ENCODE measurements at regions not wholly inside any gene's neighbourhood (a gene's known extent, or its start where the extent isn't known, plus 50 kb on each side); places are given as distances from the start of the nearest gene placed in this dataset.

GRCh38 chr5:21212026-21212425 is 1224.0 kb upstream of the CDH18 start:
- Histone ChIP-seq H3K4me3 (no peak overlapping the region), H3K27ac (no peak overlapping the region)

- Histone ChIP-seq H3K4me3 (no peak overlapping the region), H3K27ac (no peak overlapping the region)
Measured at GRCh38 chr5:21209409-21209808, 1221.4 kb upstream of the CDH18 start.

GRCh38 chr5:21199087-21199486 is 1211.1 kb upstream of the CDH18 start:
- H3K27ac ChIP-seq = no peak overlapping the region

GRCh38 chr5:21195145-21195544 is 1207.1 kb upstream of the CDH18 start:
- H3K4me3 ChIP-seq = no peak overlapping the region
- H3K27ac ChIP-seq = no peak overlapping the region

More at GRCh38 chr5:21199087-21199486, 1211.1 kb upstream of the CDH18 start:
- H3K4me3 ChIP-seq = no peak overlapping the region

- no peak overlapping the region for H3K27ac ChIP-seq
Measured at GRCh38 chr5:21185536-21185935, 1197.5 kb upstream of the CDH18 start.

GRCh38 chr5:21184581-21184980 is 1196.6 kb upstream of the CDH18 start:
- Histone ChIP-seq H3K4me3 (no peak overlapping the region), H3K27ac (no peak overlapping the region)

More at GRCh38 chr5:21185536-21185935, 1197.5 kb upstream of the CDH18 start:
- H3K4me3 ChIP-seq = no peak overlapping the region

- no peak overlapping the region for H3K27ac ChIP-seq
- no peak overlapping the region for H3K4me3 ChIP-seq
Measured at GRCh38 chr5:21181609-21182125, 1193.7 kb upstream of the CDH18 start.

GRCh38 chr5:21173526-21173925 is 1185.5 kb upstream of the CDH18 start:
- H3K27ac ChIP-seq = no peak overlapping the region
- H3K4me3 ChIP-seq = no peak overlapping the region

GRCh38 chr5:21173036-21173435 is 1185.0 kb upstream of the CDH18 start:
- Histone ChIP-seq H3K27ac (no peak overlapping the region), H3K4me3 (no peak overlapping the region)

- Histone ChIP-seq H3K27ac (no peak overlapping the region), H3K4me3 (no peak overlapping the region)
Measured at GRCh38 chr5:21171038-21171437, 1183.0 kb upstream of the CDH18 start.

GRCh38 chr5:21168557-21168956 is 1180.6 kb upstream of the CDH18 start:
- Histone ChIP-seq H3K4me3 (no peak overlapping the region), H3K27ac (no peak overlapping the region)

GRCh38 chr5:21165344-21165743 is 1177.3 kb upstream of the CDH18 start:
- no peak overlapping the region for H3K4me3 ChIP-seq

GRCh38 chr5:21164425-21164824 is 1176.4 kb upstream of the CDH18 start:
- no peak overlapping the region for H3K4me3 ChIP-seq
- H3K27ac ChIP-seq = no peak overlapping the region

More at GRCh38 chr5:21165344-21165743, 1177.3 kb upstream of the CDH18 start:
- no peak overlapping the region for H3K27ac ChIP-seq

- H3K4me3 ChIP-seq = no peak overlapping the region
- H3K27ac ChIP-seq = no peak overlapping the region
Measured at GRCh38 chr5:21159510-21160059, 1171.6 kb upstream of the CDH18 start.

- Histone ChIP-seq H3K4me3 (no peak overlapping the region), H3K27ac (no peak overlapping the region)
Measured at GRCh38 chr5:21154526-21154925, 1166.5 kb upstream of the CDH18 start.

- no peak overlapping the region for H3K4me3 ChIP-seq
Measured at GRCh38 chr5:21152611-21153010, 1164.6 kb upstream of the CDH18 start.

GRCh38 chr5:21145376-21145775 is 1157.4 kb upstream of the CDH18 start:
- no peak overlapping the region for H3K27ac ChIP-seq
- H3K4me3 ChIP-seq = no peak overlapping the region

More at GRCh38 chr5:21152611-21153010, 1164.6 kb upstream of the CDH18 start:
- no peak overlapping the region for H3K27ac ChIP-seq

GRCh38 chr5:21143686-21144085 is 1155.7 kb upstream of the CDH18 start:
- H3K27ac ChIP-seq = no peak overlapping the region
- no peak overlapping the region for H3K4me3 ChIP-seq

GRCh38 chr5:21142791-21143190 is 1154.8 kb upstream of the CDH18 start:
- Histone ChIP-seq H3K4me3 (no peak overlapping the region), H3K27ac (no peak overlapping the region)

GRCh38 chr5:21140987-21141386 is 1153.0 kb upstream of the CDH18 start:
- H3K4me3 ChIP-seq = no peak overlapping the region
- no peak overlapping the region for H3K27ac ChIP-seq

- Histone ChIP-seq H3K27ac (no peak overlapping the region), H3K4me3 (no peak overlapping the region)
Measured at GRCh38 chr5:21126236-21126635, 1138.2 kb upstream of the CDH18 start.

Measured in skin epidermis (tissue), 12 donors.